ENCODE measurements at regions not wholly inside any gene's neighbourhood (a gene's known extent, or its start where the extent isn't known, plus 50 kb on each side); places are given as distances from the start of the nearest gene placed in this dataset.

DNA sequence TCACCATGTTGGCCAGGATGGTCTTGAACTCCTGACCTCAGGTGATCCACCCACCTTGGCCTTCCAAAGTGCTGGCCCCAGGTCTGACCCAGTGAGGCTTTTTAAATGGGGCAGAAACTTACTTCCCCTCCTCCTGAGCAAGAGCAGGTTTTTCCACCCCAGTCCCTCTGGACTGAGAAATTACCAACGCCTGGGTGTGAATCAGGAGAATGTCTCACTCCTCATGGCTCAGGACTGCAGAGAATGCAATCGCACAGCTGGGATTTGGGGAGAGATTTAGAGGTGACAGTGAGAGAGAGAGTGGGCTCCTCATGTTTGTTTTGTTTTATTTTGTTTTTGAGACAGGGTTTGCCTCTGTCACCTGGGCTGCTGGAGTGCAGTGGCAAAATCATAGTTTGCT lies 203.6 kb downstream of the RAB11FIP4 start:
- H3K27ac ChIP-seq (replicated peaks in 1 of 4) = no peak overlapping the region
- H3K9me3 ChIP-seq = no peaks in the 10 kb centered on the region
- H3K4me1 ChIP-seq = peaks cover 15 to 30% (median 25%) of the 10 kb centered on the region in 4 donors
- intact Hi-C loops (cut with DNase I) = no loop called here
- H3K4me3 ChIP-seq = no peak overlapping the region
- H3K36me3 ChIP-seq = peaks cover 0 to 25% (median 9%) of the 10 kb centered on the region in 4 donors
- H3K27me3 ChIP-seq = no peaks in the 10 kb centered on the region
- 90% methylated on average over 2 of the region's 2 CpGs for WGBS
- no peak for DNase-seq (ENCODE audit: extremely low spot score)
- no peak for TF ChIP-seq POLR2A (IDR thresholded peaks at IDR 0.05; ENCODE audit: low read depth)
- TF ChIP-seq EP300 (IDR thresholded peaks at IDR 0.05) = no peak
- TF ChIP-seq, protein P1, sequence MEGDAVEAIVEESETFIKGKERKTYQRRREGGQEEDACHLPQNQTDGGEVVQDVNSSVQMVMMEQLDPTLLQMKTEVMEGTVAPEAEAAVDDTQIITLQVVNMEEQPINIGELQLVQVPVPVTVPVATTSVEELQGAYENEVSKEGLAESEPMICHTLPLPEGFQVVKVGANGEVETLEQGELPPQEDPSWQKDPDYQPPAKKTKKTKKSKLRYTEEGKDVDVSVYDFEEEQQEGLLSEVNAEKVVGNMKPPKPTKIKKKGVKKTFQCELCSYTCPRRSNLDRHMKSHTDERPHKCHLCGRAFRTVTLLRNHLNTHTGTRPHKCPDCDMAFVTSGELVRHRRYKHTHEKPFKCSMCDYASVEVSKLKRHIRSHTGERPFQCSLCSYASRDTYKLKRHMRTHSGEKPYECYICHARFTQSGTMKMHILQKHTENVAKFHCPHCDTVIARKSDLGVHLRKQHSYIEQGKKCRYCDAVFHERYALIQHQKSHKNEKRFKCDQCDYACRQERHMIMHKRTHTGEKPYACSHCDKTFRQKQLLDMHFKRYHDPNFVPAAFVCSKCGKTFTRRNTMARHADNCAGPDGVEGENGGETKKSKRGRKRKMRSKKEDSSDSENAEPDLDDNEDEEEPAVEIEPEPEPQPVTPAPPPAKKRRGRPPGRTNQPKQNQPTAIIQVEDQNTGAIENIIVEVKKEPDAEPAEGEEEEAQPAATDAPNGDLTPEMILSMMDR (IDR thresholded peaks at IDR 0.05) = no peak
- TF ChIP-seq POLR2AphosphoS5 (IDR thresholded peaks at IDR 0.05) = no peak

- no peak overlapping the region for H3K4me3 ChIP-seq
- no peaks in the 10 kb centered on the region for H3K27me3 ChIP-seq
- DNase-seq (ENCODE audit: extremely low spot score) = no peak
- TF ChIP-seq, protein P1 (IDR thresholded peaks at IDR 0.05) = no peak
- TF ChIP-seq POLR2A (IDR thresholded peaks at IDR 0.05; ENCODE audit: low read depth) (no peak), POLR2AphosphoS5 (IDR thresholded peaks at IDR 0.05) (no peak), EP300 (IDR thresholded peaks at IDR 0.05) (no peak)
- H3K4me1 ChIP-seq = peaks cover 15 to 30% (median 25%) of the 10 kb centered on the region in 4 donors
- WGBS = 93% methylated on average over 3 of the region's 3 CpGs
- H3K27ac ChIP-seq (replicated peaks in 1 of 4) = no peak overlapping the region
- no peaks in the 10 kb centered on the region for H3K9me3 ChIP-seq
- H3K36me3 ChIP-seq = peaks cover 0 to 25% (median 9%) of the 10 kb centered on the region in 4 donors
- intact Hi-C loops (cut with DNase I) = no loop called here
These were observed 202.9 kb downstream of the RAB11FIP4 start for GRCh38 chr17:31594416-31594815.

GRCh38 chr17:31593806-31594205 lies 202.3 kb downstream of the RAB11FIP4 start:
- H3K27ac ChIP-seq (replicated peaks in 1 of 4) = peak overlapping the region in 1 of 4 donors; percentile 2
- peaks cover 15 to 30% (median 25%) of the 10 kb centered on the region in 4 donors for H3K4me1 ChIP-seq
- H3K9me3 ChIP-seq = no peaks in the 10 kb centered on the region
- no peaks in the 10 kb centered on the region for H3K27me3 ChIP-seq
- DNase-seq (ENCODE audit: extremely low spot score) = no peak
- H3K4me3 ChIP-seq = no peak overlapping the region
- intact Hi-C loops (cut with DNase I) = no loop called here
- H3K36me3 ChIP-seq = peaks cover 0 to 25% (median 9%) of the 10 kb centered on the region in 4 donors
- WGBS = 89% methylated on average over 3 of the region's 7 CpGs
- TF ChIP-seq POLR2AphosphoS5 (IDR thresholded peaks at IDR 0.05) (no peak), EP300 (IDR thresholded peaks at IDR 0.05) (no peak), POLR2A (IDR thresholded peaks at IDR 0.05; ENCODE audit: low read depth) (no peak)
- TF ChIP-seq, protein P1 (IDR thresholded peaks at IDR 0.05) = no peak

DNA sequence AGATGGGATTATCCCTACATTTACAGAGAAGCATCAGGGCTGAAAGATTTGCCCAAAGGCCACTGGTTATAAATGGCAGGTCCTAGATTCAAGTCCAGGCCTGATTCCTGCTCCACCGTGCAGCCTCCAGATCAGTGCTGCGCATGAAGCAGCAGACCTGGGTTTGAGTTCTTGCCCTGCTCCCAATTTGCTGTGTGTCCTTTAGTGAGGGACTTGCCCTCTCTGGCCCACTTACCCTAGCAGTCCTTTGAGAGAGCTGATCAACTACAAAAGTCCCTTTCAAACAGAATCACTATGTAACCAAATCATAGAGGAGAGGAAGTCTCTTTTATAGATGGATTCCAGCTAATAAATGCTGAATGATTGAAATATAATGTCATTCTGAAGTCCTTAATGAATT lies 200.4 kb downstream of the RAB11FIP4 start:
- peaks cover 0 to 25% (median 9%) of the 10 kb centered on the region in 4 donors for H3K36me3 ChIP-seq
- DNase-seq (ENCODE audit: extremely low spot score) = no peak
- intact Hi-C loops (cut with DNase I) = no loop called here
- no peaks in the 10 kb centered on the region for H3K27me3 ChIP-seq
- 100% methylated on average over 2 of the region's 2 CpGs for WGBS
- H3K4me3 ChIP-seq = no peak overlapping the region
- no peak overlapping the region for H3K27ac ChIP-seq (replicated peaks in 1 of 4)
- H3K4me1 ChIP-seq = peaks cover 12 to 33% (median 25%) of the 10 kb centered on the region in 4 donors
- H3K9me3 ChIP-seq = no peaks in the 10 kb centered on the region
- TF ChIP-seq EP300 (IDR thresholded peaks at IDR 0.05) (no peak), POLR2A (IDR thresholded peaks at IDR 0.05; ENCODE audit: low read depth) (no peak), POLR2AphosphoS5 (IDR thresholded peaks at IDR 0.05) (no peak)
- TF ChIP-seq, protein P1 (IDR thresholded peaks at IDR 0.05) = no peak

DNA sequence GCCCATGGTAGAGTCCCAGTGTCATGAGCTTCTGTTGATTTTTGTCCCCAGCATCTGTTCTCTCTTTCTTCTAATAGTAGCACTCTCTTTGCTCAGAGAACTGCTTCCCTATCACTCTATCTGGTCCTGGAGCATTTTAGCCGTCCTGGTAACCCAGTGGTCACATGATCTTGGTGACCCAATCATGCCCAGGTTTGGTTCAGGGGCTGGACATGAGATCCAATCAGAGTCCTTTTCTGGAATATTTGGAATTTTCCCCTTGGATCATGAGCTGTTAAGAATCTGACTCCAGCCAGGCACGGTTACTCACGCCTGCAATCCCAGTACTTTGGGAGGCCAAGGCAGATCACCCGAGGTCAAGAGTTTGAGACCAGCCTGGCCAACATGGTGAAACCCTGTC lies 197.0 kb downstream of the RAB11FIP4 start:
- DNase-seq (ENCODE audit: extremely low spot score) = no peak
- peaks cover 0 to 18% (median 6%) of the 10 kb centered on the region in 4 donors for H3K36me3 ChIP-seq
- 92% methylated on average over 4 of the region's 4 CpGs for WGBS
- no peaks in the 10 kb centered on the region for H3K9me3 ChIP-seq
- H3K4me3 ChIP-seq = no peak overlapping the region
- intact Hi-C loops (cut with DNase I) = no loop called here
- no peak overlapping the region for H3K27ac ChIP-seq (replicated peaks in 1 of 4)
- TF ChIP-seq, protein P1 (IDR thresholded peaks at IDR 0.05) = no peak
- no peaks in the 10 kb centered on the region for H3K27me3 ChIP-seq
- peaks cover 0 to 15% (median 7%) of the 10 kb centered on the region in 4 donors for H3K4me1 ChIP-seq

All from esophagus muscularis mucosa (tissue), 4 donors.